NCI-H510A (cell line): ENCODE measurements at regions not wholly inside any gene's neighbourhood (a gene's known extent, or its start where the extent isn't known, plus 50 kb on each side); places are given as distances from the start of the nearest gene placed in this dataset.

ENCODE experiments used
- DNase-seq: peaks from one replicate; lab custom pipeline; 2025; lab: John Stamatoyannopoulos, UW

DNA sequence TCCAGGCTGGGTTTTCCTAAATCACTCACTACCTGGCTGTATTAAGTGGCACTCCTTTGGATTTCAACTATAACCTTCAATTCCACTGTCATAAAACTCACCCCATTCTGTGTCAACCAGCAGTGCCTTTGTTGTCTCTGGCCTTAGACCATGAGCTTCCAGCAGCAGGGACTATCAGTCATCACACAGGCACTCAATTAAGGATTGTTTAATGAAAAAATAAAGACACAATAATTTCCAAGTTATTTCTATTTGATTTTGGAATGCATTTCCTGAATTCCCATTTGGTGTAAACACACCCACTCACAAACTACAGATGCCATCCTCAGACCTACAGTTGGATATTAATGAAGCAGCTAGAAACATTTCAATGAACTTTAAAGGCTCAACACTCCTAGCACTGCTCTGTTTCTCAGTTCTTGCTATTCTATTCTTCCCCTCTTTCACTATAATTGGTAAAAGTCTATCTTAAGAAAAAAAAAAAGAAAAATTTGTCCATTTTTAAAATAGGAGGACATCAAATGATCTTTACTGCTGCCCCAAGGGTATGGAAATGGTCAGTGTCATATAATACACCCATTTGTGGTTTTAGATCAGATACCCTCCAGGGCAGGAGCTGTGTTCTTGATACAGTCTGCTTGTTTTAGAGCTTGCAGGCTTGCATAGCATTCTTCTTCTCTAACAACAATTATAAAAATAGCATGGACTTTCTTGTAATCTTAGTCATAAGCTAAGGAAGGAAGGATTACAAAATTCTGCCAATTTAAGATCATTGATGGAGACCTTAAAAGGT lies 156.4 kb downstream of the PTGER3 start:
- no peak for DNase-seq

DNA sequence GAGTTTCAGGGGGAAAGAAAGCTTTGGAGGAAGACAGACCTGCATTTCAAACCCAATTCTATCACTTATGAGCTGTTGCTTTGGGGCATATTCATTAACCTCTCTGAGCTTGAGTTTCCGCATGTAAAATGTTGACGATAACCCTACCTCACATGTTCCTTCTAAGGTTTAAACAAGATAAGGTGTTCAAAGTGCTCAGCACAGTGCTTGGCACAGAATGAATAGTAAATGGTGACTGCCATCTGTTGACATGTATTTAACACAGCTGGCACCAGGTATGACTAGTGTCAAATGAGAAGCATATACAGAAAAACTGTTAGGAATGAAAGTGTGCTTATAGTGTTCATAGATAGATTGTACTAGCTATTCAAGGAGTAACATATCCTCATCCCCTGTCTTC lies 155.5 kb downstream of the PTGER3 start:
- no peak for DNase-seq

DNA sequence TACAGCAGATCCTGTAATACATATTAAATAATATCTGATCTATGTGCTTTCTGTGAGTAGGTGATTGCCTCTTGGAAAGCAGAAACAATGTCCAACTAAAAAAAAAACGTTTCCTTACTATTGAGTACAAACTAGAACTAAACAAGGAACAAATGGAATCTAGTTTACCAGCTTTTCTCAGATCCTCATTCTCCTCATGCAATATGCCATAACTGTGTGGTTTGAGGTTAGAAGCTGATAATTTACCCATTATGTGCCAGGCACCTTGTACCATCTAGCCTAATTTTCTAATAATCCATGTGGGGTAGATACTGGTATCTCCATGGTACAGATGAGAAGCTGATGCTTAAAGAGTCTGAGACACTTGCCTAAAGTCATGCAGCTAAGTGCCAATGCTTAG lies 154.7 kb downstream of the PTGER3 start:
- no peak for DNase-seq

DNA sequence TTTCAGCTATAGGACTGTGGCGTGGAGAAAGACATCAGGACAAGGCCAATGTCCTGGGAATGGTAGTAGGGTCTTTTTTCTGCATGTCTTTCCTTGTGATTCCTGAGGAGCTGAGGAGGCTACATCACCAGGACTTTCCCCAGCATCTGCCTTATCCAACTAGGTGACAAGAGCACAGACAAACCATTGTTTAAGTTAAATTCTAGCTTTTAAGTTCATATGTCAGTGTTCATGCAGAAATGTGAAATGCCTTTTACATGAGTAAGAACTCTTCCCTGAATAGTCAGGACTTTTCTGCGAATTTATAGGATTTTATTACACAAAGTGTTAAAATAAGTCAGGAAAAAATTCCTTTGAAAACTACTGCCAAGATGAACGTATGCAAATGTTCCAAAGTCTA lies 154.2 kb downstream of the PTGER3 start:
- DNase-seq, result no peak

DNA sequence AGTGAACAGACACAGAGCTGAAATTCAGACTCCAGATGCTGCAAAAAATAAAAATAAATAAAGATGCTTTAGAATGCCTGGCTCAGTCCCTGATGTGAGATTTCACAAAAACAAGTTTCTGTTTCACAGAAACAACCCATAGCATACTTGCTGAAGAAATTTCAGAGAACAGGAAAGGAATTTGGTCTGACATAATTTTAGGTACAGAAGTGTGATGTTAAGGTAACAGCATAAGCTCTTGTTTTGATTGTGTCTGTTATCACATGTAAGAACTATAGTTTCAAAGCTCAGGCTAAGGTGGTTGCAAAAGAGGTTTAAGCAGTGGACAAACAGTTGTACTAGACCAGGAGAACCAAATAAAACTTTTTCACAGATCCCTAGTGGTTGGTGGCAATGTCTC lies 152.1 kb downstream of the PTGER3 start:
- DNase-seq, result no peak

DNA sequence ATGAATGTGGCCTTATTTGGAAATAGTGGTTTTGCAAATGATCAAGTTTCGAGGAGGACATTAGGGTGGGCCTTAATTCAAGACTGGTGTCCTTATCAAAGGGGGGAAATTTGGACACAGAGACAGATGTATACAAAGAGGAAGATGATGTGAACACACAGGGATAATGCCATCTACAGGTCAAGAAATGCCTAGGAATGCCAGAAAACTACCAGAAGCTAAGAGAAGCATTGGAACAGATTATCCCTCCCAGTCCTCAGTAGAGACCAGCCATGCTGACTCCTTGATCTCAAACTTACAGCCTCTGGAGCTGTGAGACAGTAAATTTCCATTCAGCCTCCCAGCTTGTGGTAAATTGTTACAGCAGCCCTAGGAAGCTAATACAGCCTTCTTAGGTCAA lies 151.4 kb downstream of the PTGER3 start:
- no peak for DNase-seq

DNA sequence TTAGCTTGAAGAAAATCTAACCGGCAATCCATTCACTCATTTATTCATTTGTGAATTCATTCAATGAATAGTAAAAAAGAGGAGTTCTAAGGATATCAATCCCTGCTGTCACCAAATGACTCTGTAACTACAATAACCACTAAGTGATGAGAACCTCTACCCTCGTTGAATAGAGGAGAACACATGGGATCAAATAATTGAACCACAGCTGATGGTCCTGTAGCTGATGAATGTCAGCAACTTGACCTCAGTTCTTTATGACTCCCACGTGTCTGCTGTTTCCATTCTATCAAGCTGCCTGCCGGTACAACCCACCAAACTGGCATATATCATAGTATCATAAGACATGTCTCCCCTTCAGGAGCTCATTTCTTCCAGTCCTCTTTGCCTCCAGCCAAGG lies 150.3 kb downstream of the PTGER3 start:
- DNase-seq, result no peak

DNA sequence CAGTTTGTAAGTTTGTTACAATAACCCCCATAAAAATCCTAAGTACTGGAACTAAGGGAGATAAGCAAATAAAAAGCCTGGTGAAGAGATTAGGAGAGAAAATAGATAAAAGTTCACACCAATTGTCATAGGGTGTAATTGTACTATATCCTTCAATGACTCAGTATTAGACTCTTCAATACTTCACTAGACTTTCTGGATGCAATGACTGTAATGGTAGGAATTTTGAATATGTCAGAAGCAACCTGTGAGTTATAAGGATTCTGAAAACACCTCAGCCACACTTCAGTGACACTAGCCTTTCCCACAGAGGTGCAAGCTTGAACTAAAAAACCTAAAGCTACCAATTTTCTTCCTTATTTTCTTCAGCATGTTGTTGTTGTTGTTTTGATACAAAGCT lies 147.9 kb downstream of the PTGER3 start:
- DNase-seq, result no peak

DNA sequence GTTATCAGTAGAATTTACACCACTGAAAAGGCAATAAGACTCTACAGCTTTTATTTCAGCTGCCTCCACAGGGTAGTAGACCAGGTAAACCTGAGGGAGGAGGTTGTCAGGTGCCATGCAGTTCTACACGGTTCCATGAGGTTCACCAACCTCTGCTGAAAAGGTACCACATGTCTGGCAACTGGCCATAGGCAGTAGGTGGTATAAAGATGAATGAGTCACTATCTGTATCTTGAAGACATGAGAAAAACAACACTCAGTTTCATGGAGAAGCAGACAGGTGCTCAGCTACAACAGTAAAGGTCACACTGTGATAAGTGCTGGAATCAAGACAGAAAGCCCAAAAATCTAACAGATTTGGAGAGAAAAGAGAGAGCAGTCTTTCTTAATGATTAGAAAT lies 145.4 kb downstream of the PTGER3 start:
- no peak for DNase-seq

DNA sequence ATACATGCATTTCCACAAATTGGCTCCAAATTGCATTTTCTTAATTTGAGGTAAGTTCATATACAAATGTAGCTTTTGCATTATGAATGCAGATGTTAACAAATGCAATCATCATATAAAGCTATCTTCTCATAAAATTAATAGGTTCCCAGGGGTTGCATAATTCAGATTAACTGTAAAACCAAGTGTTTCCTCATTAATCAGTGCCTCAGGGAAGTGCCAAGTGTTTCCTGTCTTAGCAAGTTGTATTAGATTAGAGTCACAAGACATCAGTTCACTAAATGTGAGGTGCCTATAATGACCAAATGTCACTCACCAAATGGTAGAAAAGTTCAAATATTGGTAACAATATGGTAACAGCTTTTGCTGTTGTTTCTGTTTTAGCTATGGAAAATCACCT lies 140.8 kb downstream of the PTGER3 start:
- no peak for DNase-seq

DNA sequence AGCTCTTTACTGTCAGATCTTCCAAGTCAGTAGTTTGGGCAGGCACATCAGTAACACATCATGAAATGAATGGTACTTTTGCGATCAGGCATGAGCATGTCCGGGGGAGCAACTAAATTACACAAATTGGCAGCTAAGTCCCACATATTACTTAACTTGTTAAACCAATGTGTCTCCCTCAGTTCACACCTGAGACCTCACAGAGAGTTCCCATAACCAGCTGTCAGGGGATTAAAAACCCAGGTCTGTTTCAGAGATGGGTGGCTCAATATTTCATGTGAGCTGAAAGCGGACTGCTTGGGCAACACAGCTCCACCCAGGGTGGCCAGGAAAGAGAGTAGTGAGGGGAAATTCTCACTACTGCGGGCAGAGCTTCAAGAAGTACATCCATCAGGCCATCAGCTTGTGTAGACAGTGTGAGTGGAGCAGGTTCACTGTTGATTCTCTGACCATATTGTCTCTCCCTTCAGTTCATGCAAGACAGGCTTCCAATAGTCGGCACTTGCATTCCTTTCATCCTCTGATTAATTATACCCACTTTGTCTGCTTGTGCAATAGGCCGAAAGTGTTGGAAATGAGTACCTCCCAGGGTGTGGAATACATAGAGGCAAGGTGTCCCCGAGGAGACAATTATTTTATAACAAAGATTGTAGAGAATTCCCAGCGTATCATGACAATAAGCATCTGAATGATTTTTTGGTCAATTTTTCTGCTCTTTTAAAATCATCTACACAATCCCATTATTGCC lies 139.9 kb downstream of the PTGER3 start:
- no peak for DNase-seq

DNA sequence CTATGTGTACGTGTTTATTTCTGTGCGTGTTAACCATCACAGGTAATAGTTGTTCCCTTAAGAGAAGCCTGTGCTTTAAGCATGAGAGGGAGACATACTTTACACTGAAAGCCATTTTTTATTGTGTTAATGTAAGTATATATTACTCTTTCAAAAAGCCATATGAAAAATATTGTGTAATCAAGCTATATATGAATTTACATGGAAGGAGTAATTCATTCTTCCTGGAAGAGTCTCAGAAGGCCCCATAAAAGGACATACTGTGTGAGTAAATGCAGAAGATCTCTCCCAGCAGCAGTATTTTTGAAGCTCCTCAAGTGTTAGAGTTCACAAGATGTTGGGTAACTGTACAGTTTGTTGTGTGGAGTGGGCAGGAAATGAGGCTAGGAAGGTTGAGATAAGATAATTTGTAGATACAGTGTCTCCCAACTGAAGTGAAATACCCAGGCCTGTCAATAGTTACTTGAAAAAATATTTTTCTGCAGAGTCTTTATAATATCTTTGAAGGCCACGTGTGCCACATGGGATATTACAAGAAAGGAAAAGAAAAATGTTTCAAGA lies 138.3 kb downstream of the PTGER3 start:
- DNase-seq, result no peak

DNA sequence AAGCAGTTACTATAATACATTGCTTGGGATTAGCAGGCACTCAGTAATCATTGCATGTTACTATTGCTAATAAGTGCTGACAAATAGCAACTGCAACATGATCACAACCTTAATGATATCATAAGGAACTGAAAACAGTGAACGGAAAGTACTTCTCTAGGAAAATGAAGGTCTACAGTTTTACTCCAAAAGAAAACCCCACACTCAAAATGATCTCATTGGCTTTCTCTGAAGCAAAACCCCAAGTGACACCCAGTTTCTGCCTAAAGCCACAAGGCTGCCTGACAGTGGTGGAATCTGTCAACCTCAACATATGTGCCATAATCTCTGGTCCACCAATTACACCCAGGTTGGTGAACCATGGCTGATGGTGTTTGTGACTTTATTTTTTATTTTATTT lies 137.6 kb downstream of the PTGER3 start:
- DNase-seq, result no peak

DNA sequence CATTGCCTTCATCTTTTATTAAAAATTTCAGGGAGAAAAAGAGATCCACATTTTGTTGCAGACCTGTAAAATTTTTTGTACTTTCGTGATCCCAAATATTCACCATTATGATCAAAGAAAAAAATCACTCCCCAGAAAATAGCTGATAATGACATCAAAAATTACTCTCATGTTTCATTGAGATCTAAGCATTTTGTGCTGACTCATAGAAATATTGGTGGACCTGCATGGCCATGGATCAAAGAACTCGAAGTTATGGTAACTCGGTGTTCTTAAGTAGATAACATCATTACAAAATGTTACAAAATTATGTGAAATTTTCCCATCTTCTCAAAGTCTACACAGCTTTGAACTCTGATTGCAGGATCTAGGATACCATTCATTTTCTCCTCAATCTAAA lies 135.8 kb downstream of the PTGER3 start:
- DNase-seq, result no peak

DNA sequence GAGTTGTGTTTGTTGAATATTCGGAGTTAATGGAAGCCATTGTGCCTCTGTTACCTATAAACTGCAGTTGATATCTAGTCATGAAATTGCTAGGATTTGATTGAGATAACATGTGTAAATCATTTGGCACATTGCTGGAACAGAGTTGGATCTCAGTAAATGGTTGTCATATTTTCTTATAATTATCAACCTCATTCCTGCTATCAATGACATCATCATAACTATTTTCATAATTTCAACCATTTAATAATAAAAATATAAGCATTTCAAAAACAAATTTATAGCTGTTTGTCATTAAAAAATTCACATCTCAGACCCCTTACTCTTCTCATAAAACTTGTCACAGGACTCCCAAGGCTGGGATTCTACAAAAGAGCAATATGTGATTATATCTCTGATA lies 133.4 kb downstream of the PTGER3 start:
- DNase-seq, result no peak

DNA sequence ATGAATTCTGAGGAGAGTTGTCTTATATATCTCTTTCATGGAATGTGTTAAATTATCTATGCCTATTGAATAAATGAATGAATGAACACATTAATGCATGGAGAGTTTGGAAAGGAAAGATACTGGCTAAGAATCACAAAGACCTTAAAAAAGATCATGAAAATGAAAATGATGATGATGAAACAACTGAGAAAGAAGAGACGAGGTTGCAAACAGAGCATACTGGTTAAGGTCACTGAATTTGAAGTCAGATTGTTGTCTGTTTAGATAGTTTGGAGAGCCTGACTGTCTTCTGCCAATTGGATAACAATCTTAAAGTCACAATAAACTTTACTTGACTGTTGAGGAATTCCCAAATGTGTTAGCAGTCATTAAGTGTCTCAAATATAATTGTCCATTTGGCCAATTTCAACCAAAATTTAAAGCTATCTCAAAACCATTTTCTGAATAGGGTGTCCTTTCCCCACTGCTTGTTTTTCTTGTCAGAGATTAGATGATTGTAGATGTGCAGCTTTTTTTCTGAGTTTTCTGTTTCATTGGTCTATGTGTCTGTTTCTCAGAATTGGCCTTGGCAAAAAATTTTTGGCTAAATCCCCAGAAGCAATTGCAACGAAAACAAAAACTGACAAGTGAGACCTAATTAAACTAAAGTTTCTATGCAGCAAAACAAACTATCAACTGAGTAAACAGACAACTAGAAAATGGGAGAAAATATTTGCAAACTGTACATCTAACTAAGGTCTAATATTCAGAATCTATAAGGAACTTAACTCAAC lies 132.2 kb downstream of the PTGER3 start:
- DNase-seq, result no peak

DNA sequence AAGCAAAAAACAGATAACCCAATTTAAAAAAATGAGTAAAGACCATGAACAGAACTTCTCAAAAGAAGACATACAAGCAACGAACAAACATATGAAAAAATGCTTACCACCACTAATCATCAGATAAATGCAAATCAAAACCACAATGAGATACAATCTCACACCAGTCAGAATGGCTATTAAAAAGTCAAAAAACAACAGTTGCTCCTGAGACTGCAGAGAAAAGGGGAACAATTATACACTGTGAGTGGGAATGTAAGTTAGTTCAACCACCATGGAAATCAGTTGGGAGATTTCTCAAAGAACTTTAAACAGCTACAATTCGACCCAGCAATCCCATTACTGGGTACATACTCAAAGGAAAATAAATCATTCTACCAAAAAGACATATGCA lies 131.6 kb downstream of the PTGER3 start:
- no peak for DNase-seq

DNA sequence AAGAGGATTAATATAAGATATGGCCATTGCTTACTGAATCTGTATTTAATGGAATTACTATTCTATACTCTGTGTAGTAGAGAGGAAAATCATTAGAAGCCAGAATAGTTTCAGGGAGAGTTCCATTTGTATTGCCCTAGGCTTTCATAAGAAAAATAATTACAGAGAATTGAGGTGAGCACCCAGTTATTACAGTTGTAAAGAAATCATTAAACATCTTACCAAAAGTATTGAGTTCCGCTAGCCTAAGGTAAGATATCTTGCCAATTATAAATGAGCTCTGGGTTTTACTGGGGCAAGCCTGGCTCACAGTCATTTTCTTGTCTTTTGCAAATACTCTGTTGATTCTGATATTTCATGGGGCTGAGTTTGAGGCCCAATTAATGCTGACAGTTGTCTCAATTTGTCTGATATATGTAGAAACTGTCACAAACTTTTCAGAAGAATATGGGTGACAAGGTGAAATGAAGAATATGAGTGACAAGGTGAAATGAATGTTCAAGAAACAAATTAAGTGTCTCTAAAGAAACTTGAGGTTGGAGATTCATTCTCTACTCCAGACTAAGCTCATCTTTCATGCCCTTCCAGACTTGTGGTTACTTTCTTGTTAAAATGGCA lies 127.8 kb downstream of the PTGER3 start:
- no peak for DNase-seq
